GM19351 (cell line): ENCODE measurements at regions not wholly inside any gene's neighbourhood (a gene's known extent, or its start where the extent isn't known, plus 50 kb on each side); places are given as distances from the start of the nearest gene placed in this dataset.
"Not testable (repeated sequence)": the region's sequence is repeated elsewhere in the genome, so short reads cannot be mapped to it uniquely, and the experiment has no call there.

Experiments used
- ATAC-seq: cut with Tn5 transposase; IDR thresholded peaks from one replicate; pipeline ENCODE4 v1.9.1; 2021; ENCODE audit warnings: mild to moderate bottlenecking, moderate library complexity; ENCODE audit not compliant: unreplicated experiment

- no peak for ATAC-seq
Observed at GRCh38 chr3:153640689-153641665, 479.0 kb downstream of the RAP2B start.

- ATAC-seq: not testable (repeated sequence)
Observed at GRCh38 chr3:153642576-153642975, 478.6 kb upstream of the ARHGEF26 start.

GRCh38 chr3:153643471-153643870, 477.7 kb upstream of the ARHGEF26 start:
- ATAC-seq: not testable (repeated sequence)

DNA sequence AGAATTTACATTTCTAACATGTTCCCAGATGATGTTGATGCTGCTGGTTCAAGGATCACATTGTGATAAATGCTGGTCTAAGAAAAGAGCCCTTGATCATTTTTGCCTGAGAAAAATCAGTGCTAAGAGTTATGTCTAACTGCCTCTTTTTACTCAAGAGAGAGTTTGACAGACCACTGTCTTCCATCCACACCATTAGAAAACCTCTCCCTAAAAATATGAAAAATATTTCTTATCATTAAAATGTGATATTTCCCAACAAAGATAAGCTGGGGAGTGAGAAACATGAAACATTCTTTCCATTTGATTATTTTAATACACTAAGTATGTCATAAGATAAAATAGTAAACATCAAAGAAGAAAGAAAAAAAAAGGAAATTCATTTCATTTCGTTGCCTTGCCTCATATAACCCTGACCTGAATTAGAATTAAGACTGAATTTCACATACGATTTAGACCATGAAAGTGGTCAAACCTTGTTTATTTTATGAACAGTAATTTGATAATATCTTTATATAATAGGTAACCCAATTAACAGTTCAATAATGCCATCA, 471.8 kb upstream of the ARHGEF26 start:
- no peak for ATAC-seq

DNA sequence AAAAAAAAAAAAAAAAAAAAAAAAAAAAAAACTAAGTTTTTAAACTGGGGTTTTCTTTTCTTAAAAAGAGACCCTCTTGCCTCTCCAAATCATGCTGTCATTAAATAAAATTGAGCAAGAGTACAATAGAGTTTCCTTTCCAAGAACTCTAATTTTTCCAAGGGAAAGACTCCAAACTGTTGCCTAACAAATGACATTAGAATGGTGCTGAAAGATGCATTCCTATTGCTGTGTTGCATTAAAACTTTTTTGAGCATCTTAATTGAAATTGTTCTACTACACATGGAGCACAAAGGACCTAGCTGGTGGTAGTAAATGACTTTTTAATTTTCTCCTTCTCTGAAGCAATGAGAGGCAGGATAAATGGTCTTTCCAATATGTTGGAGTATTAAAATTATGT, 469.1 kb upstream of the ARHGEF26 start:
- no peak for ATAC-seq

DNA sequence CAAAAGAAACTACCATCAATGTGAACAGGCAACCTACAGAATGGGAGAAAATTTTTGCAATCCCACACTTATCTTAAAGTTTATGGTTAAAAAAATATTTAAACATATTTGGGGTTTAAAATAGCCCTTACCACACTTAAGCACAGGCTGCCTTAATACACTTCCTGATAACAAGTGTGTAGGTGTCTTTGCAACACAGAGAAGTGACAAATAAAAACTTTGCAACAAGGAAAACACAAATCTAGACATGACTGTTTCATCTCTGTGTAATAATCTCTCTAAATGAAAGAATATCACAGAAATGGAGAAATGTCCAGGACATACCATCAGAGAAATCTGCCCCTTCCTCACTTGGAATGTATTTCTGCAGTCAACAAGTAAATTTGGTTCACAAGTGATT, 464.1 kb upstream of the ARHGEF26 start:
- ATAC-seq: no peak

DNA sequence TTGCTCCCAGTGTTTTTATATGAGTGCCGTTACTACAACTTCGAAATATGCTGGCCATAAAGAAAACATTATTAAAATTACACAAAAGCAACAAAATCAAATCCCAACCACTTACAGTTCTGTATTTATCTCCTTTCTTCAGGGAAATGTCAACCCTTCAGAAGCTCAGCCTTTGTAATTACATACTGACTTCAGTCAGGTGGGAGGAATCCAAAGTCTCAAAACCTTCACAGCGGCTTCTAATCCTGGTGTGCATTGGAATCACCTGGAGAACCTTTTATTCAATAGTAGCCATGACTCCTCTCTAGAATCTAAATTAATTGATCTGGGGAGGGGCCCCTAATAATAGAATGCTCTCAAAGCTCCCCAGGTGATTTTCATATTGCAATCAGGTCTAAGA, 463.7 kb upstream of the ARHGEF26 start:
- no peak for ATAC-seq

DNA sequence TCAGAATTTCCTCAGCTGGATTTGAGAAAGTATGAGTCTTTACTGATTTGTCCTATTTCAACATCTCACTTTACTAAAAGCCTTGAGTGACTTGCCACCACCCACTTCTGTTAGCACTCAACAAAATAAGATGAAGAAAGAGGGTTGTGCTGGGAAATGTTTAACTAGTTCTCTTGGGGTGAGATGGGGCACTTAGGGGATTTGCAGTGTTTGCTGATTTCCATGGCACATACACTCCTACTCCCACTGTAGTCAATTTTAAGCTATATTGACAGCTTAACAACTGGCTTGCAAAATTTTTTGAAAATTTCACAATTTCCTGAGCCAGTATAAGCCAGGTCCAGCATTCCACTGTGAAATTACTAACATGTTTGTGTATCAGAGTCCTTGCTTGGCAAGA, 463.1 kb upstream of the ARHGEF26 start:
- ATAC-seq: no peak

GRCh38 chr3:153666991-153667740, 454.0 kb upstream of the ARHGEF26 start:
- ATAC-seq: no peak

GRCh38 chr3:153669527-153669926, 451.7 kb upstream of the ARHGEF26 start:
- ATAC-seq: no peak

- no peak for ATAC-seq
Observed at GRCh38 chr3:153670577-153670976, 450.6 kb upstream of the ARHGEF26 start.

DNA sequence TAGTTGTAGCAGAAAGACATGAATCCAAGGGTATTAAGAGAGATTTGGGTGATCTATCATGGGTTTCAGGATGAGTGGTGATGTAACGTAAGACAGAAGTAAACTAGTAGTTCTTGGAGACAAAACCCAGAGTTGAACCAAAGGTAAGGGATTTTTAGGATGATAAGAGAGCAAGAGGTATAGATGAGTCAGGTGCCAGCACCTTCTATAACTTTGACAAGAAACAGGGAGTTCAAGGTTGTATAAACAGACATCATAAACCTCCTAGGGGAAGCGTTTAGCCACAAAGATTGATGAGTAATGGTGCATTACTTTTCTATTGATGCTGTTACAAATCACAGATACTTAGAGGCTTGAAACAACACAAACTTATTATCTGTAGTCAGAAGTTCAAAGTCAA, 447.3 kb upstream of the ARHGEF26 start:
- no peak for ATAC-seq

DNA sequence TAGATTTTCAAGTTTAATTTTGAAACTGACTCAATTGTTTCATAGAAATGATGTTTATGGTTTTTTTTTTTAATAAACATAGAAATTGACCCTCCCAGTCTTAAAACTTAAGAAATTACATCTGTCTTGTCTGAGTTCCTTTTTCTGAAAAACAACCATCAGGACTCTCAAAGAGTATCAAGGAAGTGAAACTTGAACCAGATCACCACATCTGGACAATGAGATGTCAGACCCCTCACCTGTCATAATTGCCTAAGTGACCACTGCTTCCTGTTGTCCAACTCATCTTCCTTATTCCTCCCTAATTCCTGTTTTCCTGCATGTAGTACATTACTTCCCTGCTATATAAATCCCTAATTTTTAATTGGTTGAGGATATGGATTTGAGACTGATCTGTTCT, 441.5 kb upstream of the ARHGEF26 start:
- ATAC-seq: no peak

DNA sequence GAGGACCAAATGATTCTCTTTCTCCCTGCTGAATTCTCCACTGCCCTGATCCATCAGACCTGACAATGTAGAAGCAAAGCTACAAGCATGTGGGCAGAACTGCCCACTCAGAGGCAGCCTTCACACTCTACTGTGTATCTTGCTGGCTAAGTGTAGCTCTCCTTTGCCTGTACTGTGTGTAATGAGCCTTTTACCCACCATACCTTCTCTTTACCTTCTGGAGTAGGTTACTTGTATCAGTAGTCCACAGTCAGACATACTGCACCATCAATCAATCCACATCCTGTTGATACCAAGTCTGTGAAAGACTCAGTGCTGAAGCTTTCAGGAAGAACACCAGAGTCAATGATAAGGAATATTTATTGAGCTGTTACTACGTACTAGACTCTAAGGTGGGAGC, 440.7 kb upstream of the ARHGEF26 start:
- no peak for ATAC-seq

DNA sequence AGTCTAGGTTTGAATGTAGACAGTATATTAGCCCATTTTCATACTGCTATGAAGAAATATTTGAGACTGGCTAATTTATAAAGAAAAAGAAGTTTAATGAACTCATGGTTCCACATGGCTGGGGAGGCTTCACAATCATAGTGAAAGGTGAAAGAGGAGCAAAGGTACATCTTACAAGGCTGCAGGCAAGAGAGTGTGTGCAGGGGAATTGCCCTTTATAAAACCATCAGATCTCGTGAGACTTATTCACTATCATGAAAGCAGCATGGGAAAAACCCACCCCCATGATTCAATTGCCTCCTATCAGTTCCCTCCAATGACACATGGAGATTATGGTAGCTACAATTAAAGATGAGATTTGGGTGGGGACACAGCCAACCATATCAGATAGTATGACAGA, 440.1 kb upstream of the ARHGEF26 start:
- ATAC-seq: no peak

DNA sequence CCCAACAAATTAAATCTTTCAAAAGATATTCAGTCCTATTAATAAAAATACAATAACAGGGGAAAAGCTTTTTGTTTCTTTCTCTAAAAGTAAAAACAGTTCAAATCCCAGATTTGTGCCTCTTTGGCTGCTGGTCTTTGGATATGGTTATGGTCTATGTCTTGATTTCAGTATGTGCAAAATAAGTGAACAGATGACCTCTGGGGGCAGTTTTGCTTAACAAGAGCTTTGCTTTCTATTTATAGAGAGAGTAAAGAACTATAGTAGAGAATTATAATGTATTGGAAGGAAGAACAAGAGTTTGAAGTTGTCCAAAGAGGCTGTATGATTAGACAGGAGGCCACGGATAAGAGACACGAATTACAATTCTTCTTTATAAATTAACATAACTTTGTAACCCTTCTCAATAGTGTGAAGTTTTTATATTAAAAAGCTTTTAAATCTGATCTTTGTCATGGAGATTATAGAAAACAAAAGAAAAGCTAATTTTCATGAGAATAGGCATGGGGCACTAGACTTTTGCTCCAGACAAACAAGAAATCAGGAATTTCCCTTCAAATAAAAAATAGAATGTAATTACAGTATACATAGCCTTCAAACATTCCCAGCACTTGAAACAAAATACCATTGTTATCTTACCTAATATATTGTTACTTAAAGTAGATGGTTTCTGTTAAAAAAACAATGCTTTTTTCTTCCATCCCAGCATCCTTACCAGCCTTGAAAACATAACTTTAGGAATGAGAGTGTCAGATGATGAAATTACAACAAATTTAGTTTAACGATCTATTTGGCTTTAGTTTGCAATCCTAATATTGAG, 432.7 kb upstream of the ARHGEF26 start:
- no peak for ATAC-seq

- peak; percentile 51 for ATAC-seq
Observed at GRCh38 chr3:153693207-153693606, 428.0 kb upstream of the ARHGEF26 start.

GRCh38 chr3:153702106-153702505, 419.1 kb upstream of the ARHGEF26 start:
- ATAC-seq: no peak

DNA sequence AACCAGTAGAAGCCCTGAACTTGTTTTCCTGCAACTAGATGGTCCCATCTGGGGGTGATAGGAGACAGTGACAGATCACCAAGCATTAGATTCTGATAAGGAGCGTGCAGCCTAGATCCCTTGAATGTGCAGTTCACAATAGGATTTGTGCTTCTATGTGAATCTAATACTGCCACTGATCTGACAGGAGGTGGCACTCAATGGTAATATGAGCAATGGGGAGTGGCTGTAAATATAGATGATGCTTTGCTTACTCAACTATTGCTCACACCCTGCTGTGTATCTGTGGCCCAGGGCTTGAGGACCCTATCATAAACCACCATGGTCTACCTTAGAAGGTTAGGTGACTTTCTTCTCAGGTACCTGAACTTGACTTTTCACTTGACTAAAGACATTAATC, 417.1 kb upstream of the ARHGEF26 start:
- ATAC-seq: no peak

GRCh38 chr3:153706706-153707105, 414.5 kb upstream of the ARHGEF26 start:
- no peak for ATAC-seq

- ATAC-seq: no peak
Observed at GRCh38 chr3:153714016-153714415, 407.2 kb upstream of the ARHGEF26 start.
